Endothelial cell of umbilical vein (primary cell): ENCODE measurements at regions not wholly inside any gene's neighbourhood (a gene's known extent, or its start where the extent isn't known, plus 50 kb on each side); places are given as distances from the start of the nearest gene placed in this dataset.

Source experiments
- BruUV-seq: library from RNA; stranded (reverse); fragments of 400-500 nt; replicated peaks from 2 replicates; lab custom pipeline; 2021; lab: Mats Ljungman, UMichigan
- CTCF ChIA-PET: fragments of 300-600, 350-600 bp; sonication (Branson Sonifier 250); formaldehyde crosslinking; loops from one replicate; lab custom pipeline; 2021; ENCODE audit warnings: antibody characterized with exemption, inconsistent platforms; lab: Charles Lee
- POLR2A ChIA-PET: fragments of 300-600, 350-600 bp; sonication (Branson Sonifier 250); formaldehyde crosslinking; loops from one replicate; lab custom pipeline; 2021; ENCODE audit warnings: antibody characterized with exemption, inconsistent platforms; lab: Charles Lee
- DNase-seq: peaks from one replicate; pipeline ENCODE4 v3.0.0-alpha.2; 2011; ENCODE audit warnings: low read depth, low spot score
- FAIRE-seq: peaks from 2 replicates; lab custom pipeline; 2011; peaks lifted over from hg19 to GRCh38; lab: Jason Lieb, UNC
- H2AFZ ChIP-seq: 2 replicates; pipeline ENCODE4 v1.6.0; 2012; ENCODE audit warnings: low read depth, low read length, control low read depth, inconsistent platforms
- H3K27ac ChIP-seq: 2 replicates; pipeline ENCODE4 v1.5.1; 2011; ENCODE audit warnings: low read depth, mild to moderate bottlenecking, control low read depth, low read length, moderate library complexity; ENCODE audit not compliant: insufficient read depth
- H3K27me3 ChIP-seq, 2 experiments: 2 replicates each; pipeline versions ENCODE4 v1.6.0 to v1.6.1; 2011; ENCODE audit warnings: low read length in 2 of 2, mixed read lengths in 1 of 2; ENCODE audit not compliant: control insufficient read depth in 2 of 2, insufficient read depth in 2 of 2
- H3K36me3 ChIP-seq, 2 experiments: 2 replicates in 1 of 2; 3 replicates in 1 of 2; pipeline ENCODE4 v1.5.1; 2011; ENCODE audit warnings: low read length in 2 of 2, mild to moderate bottlenecking in 1 of 2, moderate library complexity in 1 of 2; ENCODE audit not compliant: control insufficient read depth in 2 of 2, insufficient read depth in 2 of 2; ENCODE audit errors: extremely low read depth in 1 of 2
- H3K4me1 ChIP-seq: 3 replicates; pipeline ENCODE4 v1.5.1; 2011; ENCODE audit warnings: mild to moderate bottlenecking, low read length; ENCODE audit not compliant: control insufficient read depth, insufficient read depth; ENCODE audit errors: extremely low read depth
- H3K4me2 ChIP-seq: 2 replicates; pipeline ENCODE4 v1.6.1; 2011; ENCODE audit warnings: low read length, control low read depth, mixed read lengths; ENCODE audit not compliant: insufficient read depth
- H3K4me3 ChIP-seq, 3 experiments: fragments of 200-600 bp in 1 of 3; sonication (generic), shearing (Covaris generic) in 1 of 3; replicated peaks in 1 of 3; 2 replicates each; pipeline ENCODE4 v1.5.1; 2011 to 2016; ENCODE audit warnings: control low read depth in 3 of 3, low read length in 3 of 3, mild to moderate bottlenecking in 2 of 3, inconsistent platforms in 1 of 3, low read depth in 1 of 3, moderate library complexity in 1 of 3; ENCODE audit not compliant: insufficient read depth in 1 of 3
- H3K79me2 ChIP-seq: 2 replicates; pipeline ENCODE4 v1.6.0; 2012; ENCODE audit warnings: low read length, inconsistent platforms; ENCODE audit not compliant: control insufficient read depth, insufficient read depth
- H3K9ac ChIP-seq: replicated peaks from 2 replicates; pipeline ENCODE3; 2011; ENCODE audit warnings: low read length, control low read depth; ENCODE audit not compliant: insufficient read depth; ENCODE audit errors: extremely low read depth
- H3K9me1 ChIP-seq: replicated peaks from 3 replicates; pipeline ENCODE4 v1.6.0; 2011; ENCODE audit warnings: mild to moderate bottlenecking, low read length; ENCODE audit not compliant: control insufficient read depth, insufficient read depth; ENCODE audit errors: extremely low read depth
- H3K9me3 ChIP-seq: replicated peaks from 2 replicates; pipeline ENCODE4 v1.5.1; 2012; ENCODE audit warnings: low read length, inconsistent platforms; ENCODE audit not compliant: control insufficient read depth, insufficient read depth
- H4K20me1 ChIP-seq: replicated peaks from 2 replicates; pipeline ENCODE3; 2011; ENCODE audit warnings: mild to moderate bottlenecking, low read length; ENCODE audit not compliant: control insufficient read depth, insufficient read depth; ENCODE audit errors: extremely low read depth
- CTCF ChIP-seq, 2 donors: IDR thresholded peaks; 1 replicate in 1 of 2; 2 replicates in 1 of 2; pipeline ENCODE4 v1.5.1; 2011; ENCODE audit warnings: low read length in 2 of 2, mild to moderate bottlenecking in 2 of 2, moderate library complexity in 2 of 2, control low read depth in 1 of 2, inconsistent platforms in 1 of 2, low read depth in 1 of 2; ENCODE audit not compliant: insufficient read depth in 1 of 2; ENCODE audit errors: extremely low read depth in 1 of 2
- EZH2 ChIP-seq: IDR thresholded peaks from 2 replicates; pipeline ENCODE4 v1.6.1; 2012; ENCODE audit warnings: borderline replicate concordance, low read depth, mild to moderate bottlenecking, moderate library complexity, low read length, inconsistent platforms; ENCODE audit not compliant: severe bottlenecking
- FOS ChIP-seq: IDR thresholded peaks from 2 replicates; pipeline ENCODE4 v1.6.1; 2011; ENCODE audit warnings: mild to moderate bottlenecking, low read length, moderate library complexity, borderline replicate concordance; ENCODE audit not compliant: insufficient read depth
- GATA2 ChIP-seq: IDR thresholded peaks from 2 replicates; pipeline ENCODE4 v1.7.0; 2011; ENCODE audit warnings: low read depth, mild to moderate bottlenecking, moderate library complexity, mixed read lengths, low read length; ENCODE audit not compliant: insufficient read length, insufficient read depth
- JUN ChIP-seq: IDR thresholded peaks from 2 replicates; pipeline ENCODE4 v1.6.1; 2011; ENCODE audit warnings: borderline replicate concordance, low read depth; ENCODE audit not compliant: insufficient read length, insufficient read depth
- MYC ChIP-seq: IDR thresholded peaks from one replicate; pipeline ENCODE4 v1.6.1; 2011; ENCODE audit warnings: mild to moderate bottlenecking, low read depth, low read length
- POLR2A ChIP-seq: IDR thresholded peaks from 2 replicates; pipeline ENCODE4 v1.6.1; 2012; ENCODE audit warnings: low read depth, mild to moderate bottlenecking, control low read depth, low read length
- POLR2AphosphoS5 ChIP-seq: IDR thresholded peaks from 2 replicates; pipeline ENCODE4 v1.6.1; 2012; ENCODE audit warnings: low read depth, mild to moderate bottlenecking, control low read depth, low read length, moderate library complexity; ENCODE audit not compliant: insufficient read depth
- dilution Hi-C: fragments of 300-500 bp; cut with MboI; formaldehyde crosslinking; loops from one replicate; pipeline ENCODE4 v1.15.0; 2019; ENCODE audit warnings: low sequenced_read_pairs; ENCODE audit not compliant: extremely low pct_ligation_motif_present
- intact Hi-C: fragments of 100-400 bp; cut with micrococcal nuclease; formaldehyde crosslinking; loops from one replicate; pipeline ENCODE4 v1.10.0; 2022
- TF ChIP-seq, protein P1 (sequence below): IDR thresholded peaks from 2 replicates; pipeline ENCODE4 v1.6.1; 2011; ENCODE audit not compliant: insufficient read depth, insufficient read length

GRCh38 chr20:52746770-52747169, 225.4 kb upstream of the TSHZ2 start:
- Histone ChIP-seq H3K4me3 (no peak overlapping the region), H3K9me1 (no peaks in the 10 kb centered on the region), H3K9me3 (no peaks in the 10 kb centered on the region), H3K27ac (no peak overlapping the region), H3K4me2 (no peak overlapping the region), H2AFZ (no peak overlapping the region), H3K27me3 (no peaks in the 10 kb centered on the region), H4K20me1 (no peaks in the 10 kb centered on the region), H3K4me1 (no peaks in the 10 kb centered on the region), H3K79me2 (no peaks in the 10 kb centered on the region), H3K36me3 (no peaks in the 10 kb centered on the region), H3K9ac (no peak overlapping the region)
- FAIRE-seq (no peak), DNase-seq (no peak)
- TF ChIP-seq, protein P1, sequence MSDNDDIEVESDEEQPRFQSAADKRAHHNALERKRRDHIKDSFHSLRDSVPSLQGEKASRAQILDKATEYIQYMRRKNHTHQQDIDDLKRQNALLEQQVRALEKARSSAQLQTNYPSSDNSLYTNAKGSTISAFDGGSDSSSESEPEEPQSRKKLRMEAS: no peak
- TF ChIP-seq MYC (no peak), POLR2AphosphoS5 (no peak), JUN (no peak), CTCF (IDR thresholded peaks at IDR 0.05; ENCODE audit: extremely low read depth in 1 of 2, insufficient read depth in 1 of 2, low read depth in 1 of 2, low read length in 2 of 2) (no peak), GATA2 (no peak), POLR2A (no peak), FOS (no peak), EZH2 (no peak)
- ChIA-PET POLR2A (no interaction called here), CTCF (no interaction called here)
- dilution Hi-C loops (no loop called here), intact Hi-C loops (no loop called here)
- no TSS peak for BruUV-seq
